HG02840 (cell line): ENCODE measurements at regions not wholly inside any gene's neighbourhood (a gene's known extent, or its start where the extent isn't known, plus 50 kb on each side); places are given as distances from the start of the nearest gene placed in this dataset.

Experiments
- ATAC-seq: cut with Tn5 transposase; IDR thresholded peaks from one replicate; pipeline ENCODE4 v1.9.1; 2021; ENCODE audit warnings: mild to moderate bottlenecking, moderate library complexity, moderate number of reproducible peaks; ENCODE audit not compliant: unreplicated experiment, low FRiP score

DNA sequence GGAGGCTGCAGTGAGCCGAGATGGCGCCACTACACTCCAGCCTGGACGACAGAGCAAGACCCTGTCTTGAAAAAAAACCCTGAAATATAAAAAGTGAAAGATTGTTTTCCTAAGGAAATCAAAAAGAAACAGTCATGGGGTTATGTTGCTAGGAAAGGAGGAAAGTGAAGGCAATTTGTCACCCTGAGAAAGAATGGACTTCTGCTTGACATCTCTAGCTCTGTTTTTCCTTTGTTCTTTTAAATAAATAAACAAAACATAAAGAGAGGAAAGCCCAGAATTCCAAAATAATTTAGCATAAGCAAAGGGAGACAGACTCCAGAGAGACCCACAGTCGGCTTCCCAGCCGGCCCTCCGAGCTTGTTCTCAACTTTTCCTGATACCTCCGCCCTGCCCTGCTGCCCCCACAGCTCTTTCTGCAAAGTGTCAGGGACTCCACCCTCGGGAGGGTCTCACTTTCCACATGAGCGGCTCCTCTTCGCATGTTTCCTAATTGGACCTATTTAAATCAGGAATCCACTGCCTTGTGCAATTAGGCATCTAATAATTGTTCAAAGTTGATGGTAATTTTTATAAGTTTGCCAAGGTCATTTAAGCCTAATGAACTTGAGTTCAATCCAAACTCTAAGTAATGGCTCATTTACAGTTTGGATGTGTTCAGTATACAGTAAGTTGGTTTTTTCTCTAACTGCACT, 49.8 kb upstream of the COPS8 start:
- ATAC-seq: no peak
